Stomach (tissue), 4 donors: ENCODE measurements at regions not wholly inside any gene's neighbourhood (a gene's known extent, or its start where the extent isn't known, plus 50 kb on each side); places are given as distances from the start of the nearest gene placed in this dataset.

Experiments used
- CTCF ChIP-seq, 7 experiments: fragments of 450-650 bp in 4 of 7; fragments of 200-600 bp in 3 of 7; sonication (generic) in 3 of 7; IDR thresholded peaks; one replicate each; pipeline ENCODE4 v1.5.1; 2016 to 2019; ENCODE audit warnings: antibody characterized with exemption in 7 of 7, control low read depth in 2 of 7, mild to moderate bottlenecking in 1 of 7
- EP300 ChIP-seq: sonication (generic); formaldehyde crosslinking; IDR thresholded peaks from one replicate; pipeline ENCODE4 v1.6.1; 2017; ENCODE audit warnings: antibody characterized with exemption
- POLR2A ChIP-seq, 4 donors: fragments of 450-650 bp; IDR thresholded peaks; one replicate each; pipeline ENCODE4 v1.6.1; 2016; ENCODE audit warnings: antibody characterized with exemption in 4 of 4, control low read depth in 2 of 4, mild to moderate bottlenecking in 1 of 4, moderate library complexity in 1 of 4
- POLR2AphosphoS5 ChIP-seq, 3 donors: sonication (generic); formaldehyde crosslinking; IDR thresholded peaks; one replicate each; pipeline ENCODE4 v1.6.1; 2016; ENCODE audit warnings: antibody characterized with exemption in 3 of 3

DNA sequence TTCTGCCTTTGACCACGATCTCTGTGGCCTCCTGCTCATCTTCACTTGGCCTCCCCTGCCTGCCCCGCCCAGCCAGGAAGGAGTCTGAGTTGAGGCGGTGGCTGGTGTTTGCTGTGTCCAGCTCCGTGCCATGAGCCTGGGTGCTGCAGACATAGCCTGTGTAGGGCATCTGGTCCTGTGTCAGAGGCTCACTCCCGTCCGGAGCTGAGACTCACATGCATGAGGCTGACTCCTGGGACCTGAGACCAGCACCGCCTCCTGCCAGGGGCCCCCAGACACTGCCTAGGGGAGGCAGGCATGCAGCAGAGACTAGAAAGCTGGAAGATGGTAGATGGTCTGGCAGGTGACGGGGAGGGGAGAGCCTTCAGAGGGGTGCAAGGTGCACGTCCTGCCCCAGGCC is 52.2 kb upstream of the TTC34 start:
- TF ChIP-seq CTCF (IDR thresholded peaks at IDR 0.05), result no peak
- no peak for TF ChIP-seq POLR2AphosphoS5 (IDR thresholded peaks at IDR 0.05)
- no peak for TF ChIP-seq POLR2A (IDR thresholded peaks at IDR 0.05)
- no peak for TF ChIP-seq EP300
